K562 (cell line): ENCODE measurements at regions not wholly inside any gene's neighbourhood (a gene's known extent, or its start where the extent isn't known, plus 50 kb on each side); places are given as distances from the start of the nearest gene placed in this dataset.

Source experiments
- ATAC-seq: fragments of 200-7000 bp; cut with Tn5 transposase; 3 replicates; pipeline ENCODE4 v1.9.1; 2020; ENCODE audit warnings: moderate library complexity
- BruUV-seq: library from RNA; stranded (reverse); fragments of 400-500 nt; replicated peaks from 2 replicates; lab custom pipeline; 2021; lab: Mats Ljungman, UMichigan
- CTCF ChIA-PET: fragments of 300-600 bp; formaldehyde crosslinking; extraction: SDS; loops from one replicate; lab custom pipeline; 2021; ENCODE audit warnings: low intra/inter-chr PET ratio; lab: Yijun Ruan, JAX
- POLR2A ChIA-PET: fragments of 300-600, 350-650 bp; sonication (Branson Sonifier 250); formaldehyde crosslinking; extraction: SDS; loops from one replicate; lab custom pipeline; 2021; ENCODE audit warnings: antibody characterized with exemption, inconsistent platforms; lab: Yijun Ruan, JAX
- DNase-seq, 4 experiments: peaks; one replicate each; pipeline versions ENCODE4 v3.0.0 to v3.0.0-alpha.2; 2011 to 2018; ENCODE audit warnings: low spot score in 3 of 4, mixed read lengths in 3 of 4; ENCODE audit errors: extremely low read depth in 1 of 4
- FAIRE-seq: peaks from 2 replicates; lab custom pipeline; 2011; peaks lifted over from hg19 to GRCh38; lab: Jason Lieb, UNC
- H2AFZ ChIP-seq: 2 replicates; pipeline ENCODE4 v1.6.0; 2011; ENCODE audit warnings: low read depth, low read length, control low read depth, inconsistent platforms
- H3K27ac ChIP-seq: fragments of 200-600 bp; 3 replicates; pipeline ENCODE4 v1.8.0; 2011; ENCODE audit warnings: low read depth, mild to moderate bottlenecking, control low read depth, inconsistent platforms, low read length, moderate library complexity, mixed read lengths; ENCODE audit errors: extremely low read depth
- H3K27me3 ChIP-seq, 2 experiments: fragments of 300-600 bp in 1 of 2; 2 replicates in 1 of 2; 3 replicates in 1 of 2; pipeline versions ENCODE4 v1.6.0 to v1.8.0; 2011; ENCODE audit warnings: inconsistent platforms in 2 of 2, low read length in 2 of 2, mild to moderate bottlenecking in 1 of 2, mixed read lengths in 1 of 2, moderate library complexity in 1 of 2; ENCODE audit not compliant: control insufficient read depth in 2 of 2, insufficient read depth in 2 of 2
- H3K36me3 ChIP-seq: fragments of 300-600 bp; 3 replicates; pipeline ENCODE4 v1.8.0; 2011; ENCODE audit warnings: mild to moderate bottlenecking, low read length, inconsistent platforms; ENCODE audit not compliant: control insufficient read depth, insufficient read depth
- H3K4me1 ChIP-seq, 2 experiments: fragments of 200-600 bp in 1 of 2; replicated peaks in 1 of 2; 2 replicates in 1 of 2; 3 replicates in 1 of 2; pipeline versions ENCODE4 v1.5.1 to v1.8.0; 2011; ENCODE audit warnings: inconsistent platforms in 2 of 2, low read length in 2 of 2, mild to moderate bottlenecking in 1 of 2, mixed read lengths in 1 of 2, moderate library complexity in 1 of 2; ENCODE audit not compliant: control insufficient read depth in 2 of 2, insufficient read depth in 2 of 2
- H3K4me2 ChIP-seq: 2 replicates; pipeline ENCODE4 v1.6.1; 2011; ENCODE audit warnings: low read length, control low read depth, inconsistent platforms, mixed read lengths; ENCODE audit not compliant: insufficient read depth
- H3K4me3 ChIP-seq: fragments of 200-600 bp; sonication (generic), shearing (Covaris generic); 2 replicates; pipeline ENCODE4 v1.5.1; 2016; ENCODE audit warnings: control low read depth, inconsistent platforms
- H3K79me2 ChIP-seq: fragments of 200-600 bp; 3 replicates; pipeline ENCODE4 v1.8.0; 2011; ENCODE audit warnings: low read length, inconsistent platforms; ENCODE audit not compliant: control insufficient read depth, insufficient read depth
- H3K9ac ChIP-seq, 2 experiments: 2 replicates each; pipeline versions ENCODE4 v1.6.0 to v1.6.1; 2011; ENCODE audit warnings: low read depth in 2 of 2, low read length in 2 of 2, control low read depth in 1 of 2, inconsistent platforms in 1 of 2, mild to moderate bottlenecking in 1 of 2, mixed read lengths in 1 of 2; ENCODE audit not compliant: insufficient read depth in 1 of 2
- H3K9me1 ChIP-seq: one replicate; pipeline ENCODE4 v1.6.0; 2011; ENCODE audit warnings: inconsistent platforms, mild to moderate bottlenecking, low read length, moderate library complexity; ENCODE audit not compliant: control insufficient read depth, insufficient read depth
- H3K9me3 ChIP-seq: replicated peaks from 2 replicates; pipeline ENCODE4 v1.5.1; 2011; ENCODE audit warnings: low read depth, low read length, inconsistent platforms; ENCODE audit not compliant: control insufficient read depth, insufficient read depth
- H4K20me1 ChIP-seq: replicated peaks from 2 replicates; pipeline ENCODE4 v1.6.1; 2011; ENCODE audit warnings: low read length, inconsistent platforms, mixed read lengths; ENCODE audit not compliant: control insufficient read depth, insufficient read depth
- BRCA1 ChIP-seq, 2 experiments: fragments of 450-650 bp in 1 of 2; sonication (generic) in 1 of 2; formaldehyde crosslinking in 1 of 2; IDR thresholded peaks; 2 replicates each; pipeline versions ENCODE4 v1.5.0 to v1.6.1; 2017 to 2020; ENCODE audit warnings: mild to moderate bottlenecking in 1 of 2, missing genetic modification reagents in 1 of 2
- BRD4 ChIP-seq: fragments of 200-600 bp; sonication (generic); IDR thresholded peaks from 2 replicates; pipeline ENCODE4 v1.6.1; 2017; ENCODE audit warnings: inconsistent platforms
- FOSL1 ChIP-seq: fragments of 200-800 bp; sonication (Bioruptor generic); conservative IDR thresholded peaks from 2 replicates; pipeline ENCODE4 v1.6.1; 2016; ENCODE audit warnings: missing genetic modification characterization, missing compliant biosample characterization
- HIVEP1 ChIP-seq: fragments of 250-450 bp; sonication (Bioruptor Pico); IDR thresholded peaks from 2 replicates; pipeline ENCODE4 v1.4.0; 2020; ENCODE audit warnings: mild to moderate bottlenecking
- MTF1 ChIP-seq: fragments of 250-450 bp; sonication (Bioruptor Pico); IDR thresholded peaks from 2 replicates; pipeline ENCODE4 v1.9.0; 2021; ENCODE audit warnings: moderate library complexity, mild to moderate bottlenecking, inconsistent platforms, borderline replicate concordance
- NR2C2 ChIP-seq, 2 experiments: fragments of 200-800 bp in 1 of 2; sonication (Bioruptor generic) in 1 of 2; sonication (generic) in 1 of 2; formaldehyde crosslinking in 1 of 2; IDR thresholded peaks; 2 replicates each; pipeline versions ENCODE4 v1.6.1 to v1.8.0; 2016 to 2022; ENCODE audit warnings: mild to moderate bottlenecking in 1 of 2, missing compliant biosample characterization in 1 of 2, missing genetic modification characterization in 1 of 2, missing genetic modification reagents in 1 of 2
- PHB2 ChIP-seq: fragments of 450-650 bp; IDR thresholded peaks from 2 replicates; pipeline ENCODE4 v1.6.1; 2017; ENCODE audit warnings: low read depth
- SAFB ChIP-seq: fragments of 200-400 bp; formaldehyde crosslinking; IDR thresholded peaks from 2 replicates; pipeline ENCODE4 v1.6.1; 2017; ENCODE audit warnings: low read depth, low read length, borderline replicate concordance
- SREBF2 ChIP-seq: sonication (generic); formaldehyde crosslinking; IDR thresholded peaks from 2 replicates; pipeline ENCODE4 v1.4.0; 2020; ENCODE audit warnings: mild to moderate bottlenecking, missing genetic modification reagents
- TSC22D4 ChIP-seq: fragments of 450-650 bp; IDR thresholded peaks from 2 replicates; pipeline ENCODE4 v1.6.1; 2016; ENCODE audit warnings: missing genetic modification characterization, missing biosample characterization, control low read depth
- ZNF174 ChIP-seq: fragments of 250-450 bp; sonication (Bioruptor Pico); IDR thresholded peaks from 2 replicates; pipeline ENCODE4 v1.4.0; 2020; ENCODE audit warnings: mild to moderate bottlenecking
- ZNF232 ChIP-seq: sonication (generic); formaldehyde crosslinking; IDR thresholded peaks from 2 replicates; pipeline ENCODE4 v1.8.0; 2022; ENCODE audit warnings: mild to moderate bottlenecking, missing genetic modification reagents
- ZNF274 ChIP-seq: IDR thresholded peaks from 2 replicates; pipeline ENCODE4 v1.6.1; 2011; ENCODE audit warnings: low read depth, mild to moderate bottlenecking, low read length, moderate library complexity, borderline replicate concordance
- ZNF324 ChIP-seq: fragments of 250-450 bp; sonication (Bioruptor Pico); IDR thresholded peaks from 2 replicates; pipeline ENCODE4 v1.4.0; 2020; ENCODE audit warnings: mild to moderate bottlenecking
- ZNF431 ChIP-seq: sonication (generic); formaldehyde crosslinking; IDR thresholded peaks from 2 replicates; pipeline ENCODE4 v1.8.0; 2022; ENCODE audit warnings: mild to moderate bottlenecking, missing genetic modification reagents
- WGBS: fragments of 100-300 bp; shearing (Covaris generic); methylation state at CpG from one replicate; pipeline ENCODE4 v1.1.6; 2016; ENCODE audit warnings: low coverage, mixed read lengths; ENCODE audit not compliant: insufficient coverage; ENCODE audit errors: missing lambda C conversion rate; 5-methylcytosine and 5-hydroxymethylcytosine counted together
- in situ Hi-C: fragments of 300-500 bp; cut with MboI; formaldehyde crosslinking; loops from 4 replicates; pipeline ENCODE4 v1.15.0; 2018; ENCODE audit warnings: inconsistent platforms, mixed read lengths
- intact Hi-C: fragments of 100-400 bp; cut with micrococcal nuclease; formaldehyde crosslinking; loops from 2 replicates; pipeline ENCODE4 v1.14.2; 2022
- TF ChIP-seq, protein P1 (sequence below): sonication (generic); formaldehyde crosslinking; IDR thresholded peaks from 2 replicates; pipeline ENCODE4 v1.8.1; 2022; ENCODE audit warnings: missing genetic modification reagents
- TF ChIP-seq, protein P2 (sequence below), 3 experiments: fragments of 200-800 bp in 1 of 3; sonication (Bioruptor generic) in 1 of 3; sonication (generic) in 1 of 3; formaldehyde crosslinking in 1 of 3; IDR thresholded peaks; 2 replicates each; pipeline versions ENCODE4 v1.6.1 to v1.8.0; 2016 to 2022; ENCODE audit warnings: mild to moderate bottlenecking in 2 of 3, missing compliant biosample characterization in 2 of 3, missing genetic modification characterization in 2 of 3, missing genetic modification reagents in 1 of 3

DNA sequence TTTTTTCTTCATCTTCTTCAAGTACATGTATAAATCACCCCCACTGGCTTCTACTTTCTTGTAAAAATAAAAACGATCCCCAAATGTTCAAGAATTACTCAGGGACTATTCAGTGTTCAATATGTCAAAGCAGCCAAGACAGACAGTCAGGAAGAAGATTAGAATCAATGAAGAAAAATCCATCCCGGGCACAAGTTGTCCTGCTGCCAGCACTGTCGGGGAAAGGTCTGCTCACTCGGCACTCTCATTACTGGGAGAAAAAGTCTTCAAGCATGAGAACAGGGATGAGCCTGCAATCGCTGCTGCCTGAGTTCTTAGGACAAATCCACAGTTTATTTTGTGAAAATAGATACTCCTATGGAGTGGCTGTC, 482.8 kb upstream of the KLHL29 start:
- 3% methylated on average over 5 of the region's 5 CpGs for WGBS
- no peak overlapping the region for H3K27ac ChIP-seq
- no peaks in the 10 kb centered on the region for H3K9me1 ChIP-seq
- H3K9ac ChIP-seq = no peak overlapping the region
- no peaks in the 10 kb centered on the region for H3K36me3 ChIP-seq
- no peaks in the 10 kb centered on the region for H3K9me3 ChIP-seq
- DNase-seq = no peak
- BruUV-seq = no TSS peak
- no peaks in the 10 kb centered on the region for H3K79me2 ChIP-seq
- in situ Hi-C loops (no loop called here), intact Hi-C loops (no loop called here)
- no peak overlapping the region for H3K4me2 ChIP-seq
- CTCF ChIA-PET = no interaction called here
- no peaks in the 10 kb centered on the region for H4K20me1 ChIP-seq
- H3K27me3 ChIP-seq = no peaks in the 10 kb centered on the region
- no peak for FAIRE-seq
- no peak overlapping the region for H3K4me3 ChIP-seq
- POLR2A ChIA-PET = no interaction called here
- no peak overlapping the region for H2AFZ ChIP-seq
- ATAC-seq = no peak
- no peaks in the 10 kb centered on the region for H3K4me1 ChIP-seq
- TF ChIP-seq ZNF232 (CRISPR knock-in tag) = no peak
- no peak for TF ChIP-seq BRD4
- TF ChIP-seq BRCA1 (IDR thresholded peaks at IDR 0.05) = no peak
- no peak for TF ChIP-seq BRCA1 (CRISPR knock-in tag; IDR thresholded peaks at IDR 0.05)
- TF ChIP-seq ZNF174 = no peak
- TF ChIP-seq ZNF324 (CRISPR knock-in tag) = no peak
- TF ChIP-seq NR2C2 (CRISPR knock-in tag; IDR thresholded peaks at IDR 0.05) = no peak
- TF ChIP-seq NR2C2 (tag; IDR thresholded peaks at IDR 0.05) = no peak
- TF ChIP-seq SAFB = no peak
- TF ChIP-seq SREBF2 = no peak
- TF ChIP-seq PHB2 = no peak
- TF ChIP-seq ZNF274 = no peak
- no peak for TF ChIP-seq TSC22D4 (tag)
- no peak for TF ChIP-seq MTF1 (CRISPR knock-in tag)
- no peak for TF ChIP-seq HIVEP1 (CRISPR knock-in tag)
- TF ChIP-seq, protein P1, sequence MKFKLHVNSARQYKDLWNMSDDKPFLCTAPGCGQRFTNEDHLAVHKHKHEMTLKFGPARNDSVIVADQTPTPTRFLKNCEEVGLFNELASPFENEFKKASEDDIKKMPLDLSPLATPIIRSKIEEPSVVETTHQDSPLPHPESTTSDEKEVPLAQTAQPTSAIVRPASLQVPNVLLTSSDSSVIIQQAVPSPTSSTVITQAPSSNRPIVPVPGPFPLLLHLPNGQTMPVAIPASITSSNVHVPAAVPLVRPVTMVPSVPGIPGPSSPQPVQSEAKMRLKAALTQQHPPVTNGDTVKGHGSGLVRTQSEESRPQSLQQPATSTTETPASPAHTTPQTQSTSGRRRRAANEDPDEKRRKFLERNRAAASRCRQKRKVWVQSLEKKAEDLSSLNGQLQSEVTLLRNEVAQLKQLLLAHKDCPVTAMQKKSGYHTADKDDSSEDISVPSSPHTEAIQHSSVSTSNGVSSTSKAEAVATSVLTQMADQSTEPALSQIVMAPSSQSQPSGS = no peak
- no peak for TF ChIP-seq ZNF431
- TF ChIP-seq, protein P2, sequence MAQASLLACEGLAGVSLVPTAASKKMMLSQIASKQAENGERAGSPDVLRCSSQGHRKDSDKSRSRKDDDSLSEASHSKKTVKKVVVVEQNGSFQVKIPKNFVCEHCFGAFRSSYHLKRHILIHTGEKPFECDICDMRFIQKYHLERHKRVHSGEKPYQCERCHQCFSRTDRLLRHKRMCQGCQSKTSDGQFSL (CRISPR knock-in tag; IDR thresholded peaks at IDR 0.05) = no peak
- TF ChIP-seq, protein P2 (tag; IDR thresholded peaks at IDR 0.05) = no peak
- TF ChIP-seq FOSL1 (tag) = no peak
